ENCODE measurements at regions not wholly inside any gene's neighbourhood (a gene's known extent, or its start where the extent isn't known, plus 50 kb on each side); places are given as distances from the start of the nearest gene placed in this dataset.
A peak's percentile ranks its signal among the peaks of the same experiment; 100 is the strongest.

- Histone ChIP-seq H3K79me2 (ENCODE audit: control insufficient read depth, insufficient read depth, low read length) (no peaks in the 10 kb centered on the region), H3K4me3 (ENCODE audit: control insufficient read depth in 2 of 3, extremely low read depth in 1 of 3, insufficient read depth in 2 of 3, low read depth in 1 of 3, low read length in 3 of 3) (peak overlapping the region in 1 of 3 experiments; percentile 6), H3K4me1 (ENCODE audit: control insufficient read depth, extremely low read depth, insufficient read depth, low read length) (peaks cover 28% of the 10 kb centered on the region), H3K27ac (ENCODE audit: control insufficient read depth, insufficient read depth, low read length) (peak overlapping the region; percentile 60), H3K9me3 (ENCODE audit: control insufficient read depth, low read depth, low read length) (peaks cover 2% of the 10 kb centered on the region), H3K9ac (ENCODE audit: control insufficient read depth, extremely low read depth, insufficient read depth, low read length) (peak overlapping the region; percentile 18), H3K27me3 (ENCODE audit: control insufficient read depth, extremely low read depth, insufficient read depth, low read length) (no peaks in the 10 kb centered on the region), H3K9me1 (ENCODE audit: control insufficient read depth, extremely low read depth, insufficient read depth, low read length) (peaks cover 2% of the 10 kb centered on the region), H3K4me2 (ENCODE audit: control insufficient read depth, extremely low read depth, insufficient read depth, low read depth, low read length) (peak overlapping the region; percentile 58), H3K36me3 (ENCODE audit: control insufficient read depth in 2 of 2, extremely low read depth in 1 of 2, insufficient read depth in 2 of 2, low read length in 2 of 2) (no peaks in the 10 kb centered on the region), H2AFZ (ENCODE audit: control insufficient read depth, low read length) (peak overlapping the region; percentile 62), H4K20me1 (ENCODE audit: control insufficient read depth, extremely low read depth, insufficient read depth, low read length) (no peaks in the 10 kb centered on the region)
- no peak for TF ChIP-seq CTCF (optimal IDR thresholded peaks at IDR 0.05 in 1 of 3, IDR thresholded peaks at IDR 0.05 in 1 of 3, conservative IDR thresholded peaks at IDR 0.05 in 1 of 3; ENCODE audit: extremely low read depth in 1 of 3, insufficient read depth in 2 of 3, low read length in 3 of 3)
- TF ChIP-seq EZH2 (IDR thresholded peaks at IDR 0.05; ENCODE audit: low read length), result no peak
- DNase-seq (ENCODE audit: low read depth, low spot score) (peak; percentile 78), FAIRE-seq (peak; percentile 93)
- dilution Hi-C loops (cut with MboI; ENCODE audit: extremely low pct_ligation_motif_present, low sequenced_read_pairs), result no loop called here
Observed at GRCh38 chr2:128805237-128805636, 486.6 kb upstream of the HS6ST1 start.

- peak overlapping the region; percentile 62 for H2AFZ ChIP-seq (ENCODE audit: control insufficient read depth, low read length)
- H3K9me1 ChIP-seq (ENCODE audit: control insufficient read depth, extremely low read depth, insufficient read depth, low read length), result peaks cover 2% of the 10 kb centered on the region
- peak overlapping the region; percentile 58 for H3K4me2 ChIP-seq (ENCODE audit: control insufficient read depth, extremely low read depth, insufficient read depth, low read depth, low read length)
- no peaks in the 10 kb centered on the region for H3K27me3 ChIP-seq (ENCODE audit: control insufficient read depth, extremely low read depth, insufficient read depth, low read length)
- no peak for TF ChIP-seq CTCF (optimal IDR thresholded peaks at IDR 0.05 in 1 of 3, IDR thresholded peaks at IDR 0.05 in 1 of 3, conservative IDR thresholded peaks at IDR 0.05 in 1 of 3; ENCODE audit: extremely low read depth in 1 of 3, insufficient read depth in 2 of 3, low read length in 3 of 3)
- TF ChIP-seq EZH2 (IDR thresholded peaks at IDR 0.05; ENCODE audit: low read length), result no peak
- no peak overlapping the region for H3K9ac ChIP-seq (ENCODE audit: control insufficient read depth, extremely low read depth, insufficient read depth, low read length)
- no peaks in the 10 kb centered on the region for H4K20me1 ChIP-seq (ENCODE audit: control insufficient read depth, extremely low read depth, insufficient read depth, low read length)
- H3K36me3 ChIP-seq (ENCODE audit: control insufficient read depth in 2 of 2, extremely low read depth in 1 of 2, insufficient read depth in 2 of 2, low read length in 2 of 2), result no peaks in the 10 kb centered on the region
- H3K4me1 ChIP-seq (ENCODE audit: control insufficient read depth, extremely low read depth, insufficient read depth, low read length), result peaks cover 28% of the 10 kb centered on the region
- peak overlapping the region; percentile 60 for H3K27ac ChIP-seq (ENCODE audit: control insufficient read depth, insufficient read depth, low read length)
- dilution Hi-C loops (cut with MboI; ENCODE audit: extremely low pct_ligation_motif_present, low sequenced_read_pairs), result no loop called here
- H3K4me3 ChIP-seq (ENCODE audit: control insufficient read depth in 2 of 3, extremely low read depth in 1 of 3, insufficient read depth in 2 of 3, low read depth in 1 of 3, low read length in 3 of 3), result no peak overlapping the region
- FAIRE-seq (no peak), DNase-seq (ENCODE audit: low read depth, low spot score) (no peak)
- H3K9me3 ChIP-seq (ENCODE audit: control insufficient read depth, low read depth, low read length), result peaks cover 2% of the 10 kb centered on the region
- H3K79me2 ChIP-seq (ENCODE audit: control insufficient read depth, insufficient read depth, low read length), result no peaks in the 10 kb centered on the region
Observed at GRCh38 chr2:128805918-128806317, 487.2 kb upstream of the HS6ST1 start.
